Limb (tissue), 2 donors: ENCODE measurements at regions not wholly inside any gene's neighbourhood (a gene's known extent, or its start where the extent isn't known, plus 50 kb on each side); places are given as distances from the start of the nearest gene placed in this dataset.
"Not testable (repeated sequence)": the region's sequence is repeated elsewhere in the genome, so short reads cannot be mapped to it uniquely, and the experiment has no call there.

ENCODE experiments used
- DNase-seq, 2 donors: peaks; one replicate each; pipeline ENCODE4 v3.0.0-alpha.2; 2016; ENCODE audit errors: extremely low spot score in 2 of 2

DNA sequence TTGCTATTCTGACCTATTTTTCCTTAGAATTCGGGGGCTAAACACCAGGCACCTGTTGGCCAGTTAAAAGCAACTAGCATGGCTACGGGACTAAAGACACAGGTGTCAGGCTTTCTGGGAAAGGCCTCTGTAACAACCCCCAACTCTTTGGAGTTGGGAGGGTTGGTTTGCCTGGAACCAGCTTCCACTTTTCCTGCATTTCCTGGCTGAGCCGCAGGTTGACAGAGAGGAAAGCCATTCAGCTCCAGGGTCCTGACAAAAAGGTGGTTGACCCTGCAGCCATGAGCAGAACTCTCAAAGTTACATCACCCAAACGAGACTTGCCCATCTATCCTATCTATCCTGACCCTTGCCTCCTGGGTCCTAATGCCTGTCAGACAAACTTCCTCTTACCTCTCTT lies 375.4 kb upstream of the SFSWAP start:
- no peak for DNase-seq

DNA sequence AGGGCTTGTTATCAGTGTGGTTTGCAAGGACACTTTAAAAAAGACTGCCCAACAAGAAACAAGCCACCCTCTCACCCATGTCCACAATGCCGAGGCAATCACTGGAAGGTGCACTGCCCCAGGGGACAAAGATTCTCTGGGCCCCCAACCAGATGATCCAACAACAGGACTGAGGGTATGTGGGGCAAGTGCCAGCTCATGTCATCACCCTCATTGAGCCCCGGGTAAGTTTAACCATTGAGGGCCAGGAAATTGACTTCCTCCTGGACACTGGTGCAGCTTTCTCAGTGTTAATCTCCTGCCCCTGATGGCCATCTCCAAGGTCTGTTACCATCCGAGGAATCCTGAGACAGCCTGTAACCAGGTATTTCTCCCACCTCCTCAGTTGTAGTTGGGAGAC lies 373.0 kb upstream of the SFSWAP start:
- not testable (repeated sequence) for DNase-seq

DNA sequence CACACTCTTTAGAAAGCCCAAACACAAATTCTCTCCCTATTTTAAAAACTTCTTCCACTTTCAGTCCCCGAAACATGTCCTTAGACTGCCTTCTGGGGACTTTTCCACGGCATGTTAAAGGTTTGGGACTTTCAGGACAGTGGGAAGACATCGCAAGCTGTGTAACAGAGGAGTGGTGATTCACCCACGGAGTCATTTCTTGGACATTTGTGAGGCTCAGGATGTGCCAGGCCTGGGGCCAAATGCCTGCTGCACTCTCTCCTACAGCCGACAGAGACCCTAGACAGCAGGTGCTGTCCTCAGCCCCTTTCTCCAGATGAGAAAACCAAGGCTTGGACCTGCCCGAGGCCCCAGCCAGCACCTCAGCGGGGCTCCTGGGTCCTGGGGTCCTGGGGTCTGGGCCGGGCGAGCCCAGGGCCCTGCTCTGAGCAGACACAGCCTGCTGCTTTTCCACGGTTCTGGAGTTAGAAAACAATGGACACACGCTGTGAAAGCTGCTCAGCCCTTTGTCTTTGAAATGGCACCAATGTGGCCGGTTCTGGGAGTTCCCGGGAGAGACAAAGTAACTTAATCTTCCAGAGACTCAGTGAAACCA lies 370.2 kb upstream of the SFSWAP start:
- DNase-seq = no peak

DNA sequence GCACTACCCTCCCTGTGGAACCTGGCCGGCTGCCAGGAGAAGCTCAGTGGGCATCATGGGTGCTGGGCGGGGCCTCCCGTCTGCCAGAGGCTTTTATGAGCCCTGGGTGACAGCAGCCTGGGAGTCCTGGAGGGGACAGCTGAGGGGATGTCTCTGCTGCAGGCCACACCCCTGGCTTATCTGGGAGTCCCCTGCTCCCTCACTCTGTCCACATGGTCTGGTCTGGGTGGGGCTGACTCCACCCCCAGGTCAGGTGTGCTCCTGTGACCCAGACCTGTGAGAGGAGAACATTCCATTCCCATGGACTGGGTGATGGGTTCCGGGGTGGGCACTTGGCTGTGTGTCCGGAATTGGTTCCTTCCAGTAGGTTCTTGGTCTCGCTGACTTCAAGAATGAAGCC lies 369.3 kb upstream of the SFSWAP start:
- not testable (repeated sequence) for DNase-seq

DNA sequence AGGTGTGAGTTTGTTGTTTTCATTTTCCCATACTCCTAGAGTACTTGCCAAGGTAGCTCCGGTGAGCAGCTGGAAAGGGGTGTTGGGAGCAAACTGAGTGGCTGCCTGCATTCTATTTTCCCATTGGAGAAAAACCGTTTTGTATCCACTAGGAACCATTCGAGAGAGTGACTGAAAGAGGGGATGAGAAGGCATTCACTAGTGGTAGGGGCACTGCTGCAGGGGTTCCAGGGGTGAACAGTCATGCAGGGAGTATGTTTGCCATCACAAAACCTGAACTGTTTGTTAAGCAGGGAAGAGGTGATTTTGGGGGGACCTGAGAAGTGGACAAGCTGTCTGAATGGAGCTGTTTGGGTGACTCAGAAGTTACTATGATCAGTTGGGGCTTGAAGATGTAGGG lies 367.5 kb upstream of the SFSWAP start:
- not testable (repeated sequence) for DNase-seq

DNA sequence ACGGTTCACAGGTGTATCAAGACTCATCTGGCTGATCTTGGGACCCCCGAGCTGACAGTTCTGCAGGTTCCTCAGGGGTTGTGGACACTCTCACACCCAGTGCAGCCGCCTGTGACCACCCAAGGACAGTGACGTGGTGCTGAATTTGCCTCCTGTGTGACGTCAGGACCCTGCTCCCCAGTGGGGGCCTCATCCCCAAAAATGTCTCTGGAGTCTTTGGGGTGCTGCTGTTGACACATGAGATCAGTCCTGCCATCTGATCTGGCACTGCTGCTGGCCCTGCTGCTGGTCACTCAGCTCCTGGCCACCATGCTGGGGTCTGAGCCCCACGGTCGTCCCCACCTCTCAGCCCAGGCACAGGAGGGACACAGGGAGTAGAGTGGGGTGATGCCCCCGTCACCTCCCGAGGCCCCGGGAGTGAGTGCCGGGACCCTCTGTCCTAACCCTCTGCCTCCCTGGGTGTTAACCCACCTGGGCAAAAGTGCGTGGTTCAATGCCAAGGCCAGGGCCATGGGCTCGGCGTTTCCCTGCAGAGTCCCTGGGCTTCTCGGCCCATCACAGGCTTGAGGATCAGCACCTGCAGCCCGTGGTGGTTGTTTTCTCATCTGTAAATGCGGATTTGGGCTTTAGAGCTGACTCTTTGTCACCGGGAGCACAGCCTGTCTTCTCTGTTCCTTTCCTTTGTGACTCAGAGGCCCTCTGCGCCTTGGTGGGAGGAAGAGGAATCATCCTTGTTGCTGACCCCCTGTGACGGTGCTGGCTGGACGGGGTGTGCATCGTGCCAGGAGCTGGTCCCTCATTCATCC lies 366.0 kb upstream of the SFSWAP start:
- DNase-seq = not testable (repeated sequence)

DNA sequence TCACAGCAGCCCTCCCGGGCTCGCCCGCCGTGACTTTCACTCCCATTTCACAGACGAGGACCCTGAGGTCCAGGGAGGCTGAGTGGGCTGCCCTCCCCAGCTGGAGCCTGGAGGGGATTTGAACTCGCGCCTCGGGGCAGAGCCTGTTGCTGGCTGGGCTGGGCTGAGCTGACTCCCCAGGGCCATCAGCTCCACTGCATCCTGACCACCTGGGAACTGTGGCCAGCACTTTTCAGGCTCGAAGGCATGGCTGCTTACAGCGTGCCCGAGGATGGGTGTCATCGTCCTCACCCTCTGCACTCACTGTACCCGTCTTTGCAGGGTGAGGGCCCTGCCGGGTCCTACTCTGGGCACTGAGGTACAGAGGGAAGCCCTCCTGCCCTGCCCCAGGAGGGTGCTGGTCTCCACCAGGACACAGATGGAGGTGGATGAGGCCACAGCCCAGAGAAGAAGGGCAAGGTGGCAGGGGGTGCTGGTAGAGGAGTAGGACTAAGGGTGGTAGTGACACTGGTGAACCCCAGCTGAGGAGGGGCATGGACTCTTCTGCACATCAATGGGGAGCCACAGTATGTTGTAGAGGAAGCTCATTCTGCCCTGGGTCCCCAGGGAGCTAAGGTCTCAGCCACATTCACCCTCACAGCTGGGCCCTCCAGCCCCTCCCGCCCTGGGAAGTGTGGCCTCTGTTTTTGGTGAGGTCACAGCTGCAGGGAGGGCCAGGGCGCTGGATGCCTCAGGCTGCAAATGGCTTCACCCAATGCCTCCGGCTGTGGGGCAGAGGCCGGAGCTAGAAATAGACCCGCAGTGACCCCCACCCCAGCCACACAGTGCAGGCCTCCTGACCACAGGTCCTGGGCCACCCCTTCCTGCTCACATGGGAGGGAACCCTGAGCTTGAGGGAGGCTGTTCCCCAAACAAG lies 365.1 kb upstream of the SFSWAP start:
- DNase-seq = no peak

DNA sequence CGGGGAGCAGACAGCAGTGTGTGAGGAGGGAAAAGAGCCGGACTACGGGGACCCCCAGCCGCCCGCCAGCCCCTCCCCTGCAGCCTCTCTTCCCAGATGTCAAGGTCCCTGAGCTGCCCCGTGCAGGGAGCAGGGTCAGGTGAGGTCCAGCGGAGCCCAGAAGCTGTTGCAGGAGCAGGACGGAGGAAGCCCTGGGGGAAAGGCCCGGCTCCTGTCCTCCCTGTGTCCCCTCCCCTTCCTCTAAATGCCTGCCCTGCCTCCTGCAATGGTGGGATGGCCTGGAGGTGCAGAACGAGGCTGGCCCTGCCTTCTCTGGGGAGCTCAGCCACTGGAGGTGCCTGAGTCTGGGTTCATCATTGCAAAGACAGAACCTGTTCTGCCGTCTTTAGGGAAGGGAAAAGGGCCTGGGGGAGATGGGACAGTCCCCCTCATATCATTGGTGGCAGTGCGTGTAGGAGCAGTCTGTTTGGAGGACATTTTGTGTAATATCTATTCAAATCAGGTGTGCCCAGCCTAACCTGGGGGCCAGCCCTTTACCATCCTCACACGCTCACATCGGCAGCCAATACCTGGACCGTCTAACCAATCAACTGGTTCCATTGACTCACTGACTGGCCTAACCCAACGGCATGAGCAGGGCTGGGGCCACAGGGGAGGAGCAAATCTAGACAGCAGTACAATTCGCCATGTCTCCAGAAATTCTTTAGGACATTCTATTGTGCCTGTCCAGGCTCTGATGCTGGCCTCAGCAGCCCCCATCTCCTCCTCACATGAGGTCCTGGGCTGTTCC lies 364.1 kb upstream of the SFSWAP start:
- DNase-seq = no peak

DNA sequence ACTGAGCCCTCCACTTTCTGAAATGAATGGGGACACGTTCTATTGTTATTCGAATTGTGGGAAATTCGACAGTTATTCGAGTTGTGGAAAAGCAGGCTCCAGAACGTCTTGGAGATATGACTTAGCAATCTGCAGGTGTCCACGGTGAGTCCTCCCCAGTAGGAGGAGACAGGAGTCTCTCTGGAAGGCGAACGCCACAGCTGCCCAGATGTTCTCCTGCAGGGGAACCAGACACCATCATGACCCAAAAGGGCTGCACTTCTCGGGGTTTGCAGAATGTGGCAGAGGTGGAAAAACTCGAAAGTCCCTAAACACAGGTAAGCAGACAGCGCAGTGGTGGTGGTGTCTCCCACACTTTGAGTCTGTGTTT lies 363.6 kb upstream of the SFSWAP start:
- DNase-seq = no peak

DNA sequence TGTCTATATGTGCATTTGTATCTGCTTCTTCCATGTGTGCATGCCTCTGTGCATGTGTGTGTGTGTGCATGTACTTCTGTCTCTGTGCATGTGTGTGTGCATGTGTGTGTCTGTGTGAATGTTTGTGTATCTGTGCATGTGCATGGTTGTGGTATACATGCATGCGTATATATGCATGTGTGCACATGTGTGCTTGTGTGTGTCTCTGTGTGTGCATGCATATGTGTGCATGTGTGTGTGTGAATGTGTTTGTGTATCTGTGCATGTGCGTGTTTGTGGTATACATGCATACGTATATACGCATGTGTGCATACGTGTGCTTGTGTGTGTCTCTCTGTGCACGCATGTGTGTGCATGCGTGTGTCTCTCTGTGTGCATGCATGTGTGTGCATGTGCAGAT lies 363.2 kb upstream of the SFSWAP start:
- DNase-seq = no peak

DNA sequence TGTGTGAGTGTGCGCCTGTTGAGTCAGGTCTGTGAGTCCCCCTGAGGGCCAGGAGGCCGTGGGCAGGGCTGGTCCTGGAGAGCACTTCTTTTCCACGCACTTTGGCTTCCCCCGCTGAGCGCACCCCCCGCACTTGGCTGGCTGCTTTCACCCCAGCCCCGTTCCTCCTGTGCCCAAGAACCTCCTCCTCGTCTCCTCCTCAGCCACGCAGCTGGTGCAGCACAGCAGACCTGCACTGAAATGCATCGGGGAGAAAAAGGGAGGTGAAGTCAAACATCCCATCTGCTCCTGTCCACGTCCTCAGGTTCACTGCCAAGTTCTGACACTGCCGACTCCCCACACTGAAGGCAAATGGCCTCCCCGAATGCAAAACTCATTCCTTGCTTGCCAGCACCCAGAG lies 362.7 kb upstream of the SFSWAP start:
- no peak for DNase-seq

DNA sequence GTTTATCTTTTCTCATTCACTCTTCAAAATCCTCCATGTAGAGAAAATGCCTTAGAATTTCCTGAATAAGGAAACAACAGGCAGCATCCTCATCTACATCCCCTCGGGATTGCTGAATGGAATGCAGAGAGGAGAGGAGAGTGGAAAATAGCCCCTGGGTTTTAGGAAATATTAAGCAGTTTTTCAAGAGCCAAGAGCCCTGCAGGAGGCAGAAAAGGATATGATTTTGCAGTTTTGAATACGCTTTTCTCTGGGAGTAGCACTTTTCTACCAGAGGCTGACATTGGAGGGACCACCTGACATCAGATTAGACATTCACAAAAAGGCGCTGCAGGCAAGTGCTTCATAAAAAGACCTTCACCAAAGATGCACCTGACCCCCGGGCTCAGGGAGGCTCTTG lies 362.2 kb upstream of the SFSWAP start:
- DNase-seq = peak in 1 of 2 donors; percentile 9

DNA sequence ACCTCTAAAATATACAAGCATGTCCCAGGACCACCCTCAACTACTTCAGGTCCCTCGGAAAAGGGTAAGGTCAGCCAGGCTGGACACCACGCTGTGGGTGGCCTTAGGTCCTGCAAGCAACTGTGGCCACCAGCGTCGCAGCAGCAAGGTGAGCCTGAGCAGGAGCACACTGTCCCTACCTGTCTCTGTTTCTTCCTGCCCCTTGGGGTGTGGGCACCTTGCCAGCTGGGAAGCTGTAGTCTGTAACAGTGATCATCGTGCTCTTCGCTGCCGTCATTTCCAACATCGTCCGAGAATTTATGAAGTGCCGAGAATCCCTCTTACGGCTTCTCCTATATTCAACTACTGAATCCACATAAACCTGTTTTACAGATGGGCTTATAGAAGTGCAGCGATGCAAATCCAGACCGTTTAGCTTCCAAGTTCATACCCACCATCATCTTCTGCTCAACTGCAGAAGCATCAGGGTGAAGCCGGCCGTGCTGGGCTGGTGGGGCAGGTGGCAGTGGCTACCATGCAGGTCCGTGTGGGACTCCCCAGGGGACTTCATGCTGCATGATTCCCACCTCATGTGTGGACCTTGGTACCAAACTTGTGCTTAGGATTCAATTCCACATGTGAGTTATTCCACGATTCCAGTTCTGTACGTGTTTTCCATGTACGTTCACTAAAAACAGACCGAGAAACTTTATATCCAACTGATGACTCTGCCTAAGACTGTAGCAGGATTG lies 361.3 kb upstream of the SFSWAP start:
- DNase-seq = no peak

DNA sequence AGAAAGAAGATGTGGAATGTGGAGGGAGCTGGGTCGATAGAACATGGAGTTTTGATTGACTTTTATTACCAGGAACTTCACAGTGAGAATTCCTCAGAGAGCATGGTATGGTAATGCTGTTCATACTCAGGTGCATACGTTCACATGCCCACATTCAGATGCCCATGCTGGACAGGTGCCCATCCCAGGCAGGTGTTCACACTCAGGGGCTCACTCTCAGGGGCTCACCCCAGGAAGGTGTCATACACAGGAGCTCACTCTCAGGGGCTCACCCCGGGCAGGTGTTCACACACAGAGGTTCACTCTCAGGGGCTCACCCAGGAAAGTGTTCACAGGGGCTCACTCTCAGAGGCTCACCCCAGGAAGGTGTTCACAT lies 360.0 kb upstream of the SFSWAP start:
- no peak for DNase-seq

DNA sequence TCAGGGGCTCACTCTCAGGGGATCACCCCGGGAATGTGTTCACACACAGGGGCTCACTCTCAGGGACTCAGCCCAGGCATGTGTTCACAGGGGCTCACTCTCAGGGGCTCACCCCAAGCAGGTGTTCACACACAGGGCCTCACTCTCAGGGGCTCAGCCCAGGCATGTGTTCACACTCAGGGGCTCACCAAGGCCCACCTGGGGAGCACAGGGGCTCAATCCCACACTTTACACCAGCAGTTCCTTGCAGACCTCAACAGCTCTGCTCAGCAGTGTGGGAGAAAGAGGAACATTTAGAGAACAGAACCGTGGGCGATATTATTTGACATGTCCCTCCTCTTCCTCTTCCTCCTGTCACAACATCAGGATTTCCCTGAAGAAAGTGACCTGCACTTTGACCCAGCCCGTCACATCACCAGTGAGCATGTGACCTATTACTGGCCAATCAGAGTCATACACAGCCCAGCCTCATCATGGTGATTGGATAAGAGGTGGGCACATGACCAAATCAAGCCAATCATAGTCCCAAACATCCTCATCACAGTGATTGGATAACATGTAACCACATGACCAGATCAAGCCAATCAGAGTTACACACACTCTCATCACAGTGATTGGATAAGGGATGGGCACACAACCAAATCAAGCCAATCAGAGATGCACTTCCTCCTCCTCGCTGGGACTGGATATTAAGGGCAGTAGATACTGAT lies 359.4 kb upstream of the SFSWAP start:
- DNase-seq = no peak

DNA sequence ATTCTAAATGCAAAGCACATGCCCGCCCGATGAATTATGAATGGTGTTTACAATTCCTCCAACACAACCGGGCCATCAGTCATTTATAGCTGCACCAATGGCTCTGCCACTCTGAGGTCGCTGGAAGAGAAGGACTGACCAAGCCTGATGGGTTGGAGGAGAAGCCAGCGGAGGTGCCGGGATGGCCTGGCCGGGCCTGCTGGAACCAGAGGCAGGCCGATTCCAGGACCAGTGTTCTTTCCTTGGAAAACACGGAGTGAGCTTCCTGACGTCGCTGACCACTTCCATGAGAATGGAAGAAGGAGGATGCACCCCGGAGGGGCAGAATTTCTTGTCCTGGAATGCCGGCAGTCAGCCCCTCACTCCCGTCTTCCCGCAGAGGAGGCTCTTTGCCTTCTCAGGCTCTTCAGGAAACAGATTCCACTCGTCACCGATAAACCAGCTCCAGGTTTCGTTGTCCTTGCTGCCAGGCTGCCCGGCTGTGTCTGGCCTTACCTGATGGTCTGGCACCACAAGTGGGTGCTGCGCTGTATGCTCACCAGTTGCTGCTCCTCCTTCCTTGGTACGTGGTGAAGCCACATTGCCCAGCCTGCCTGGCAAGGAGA lies 358.5 kb upstream of the SFSWAP start:
- DNase-seq = no peak

DNA sequence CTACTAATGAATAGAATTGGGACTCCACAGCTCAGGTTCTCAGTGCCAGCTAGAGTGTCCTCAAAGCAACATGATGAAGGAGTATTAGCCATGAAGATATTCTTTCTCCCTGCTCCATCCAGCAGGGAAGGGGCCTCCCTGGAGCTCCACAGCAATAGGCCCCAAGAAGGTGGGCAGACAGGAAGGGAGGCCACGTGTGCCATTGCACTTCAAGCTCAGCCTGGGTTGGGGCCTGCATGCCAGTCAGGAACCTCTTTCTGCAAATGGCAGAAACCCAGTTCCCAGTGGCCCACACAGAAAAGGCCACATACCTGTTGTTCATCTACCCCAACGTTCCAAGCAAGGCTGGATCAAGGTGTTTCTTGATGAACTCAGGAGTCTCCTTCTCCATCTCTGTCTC lies 357.5 kb upstream of the SFSWAP start:
- DNase-seq = no peak

DNA sequence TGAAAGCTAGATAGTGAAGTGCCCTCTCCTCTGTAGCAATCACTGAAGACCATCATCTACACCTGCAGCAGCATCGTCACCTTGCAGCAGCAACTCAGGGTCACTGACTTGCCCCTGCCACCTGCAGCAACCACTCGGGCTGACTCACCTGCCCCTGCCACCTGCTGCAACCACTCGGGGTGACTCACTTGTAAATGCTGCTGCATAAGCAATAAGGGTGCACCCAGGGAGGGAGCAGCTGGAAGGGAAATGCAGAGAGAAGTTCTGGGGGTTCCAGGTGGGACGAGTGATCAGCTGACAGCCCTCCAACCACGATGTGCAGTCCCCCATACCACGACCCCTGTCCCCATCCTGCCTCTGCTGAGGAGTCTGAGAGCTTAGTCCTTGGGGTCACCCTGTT lies 357.1 kb upstream of the SFSWAP start:
- DNase-seq = no peak

DNA sequence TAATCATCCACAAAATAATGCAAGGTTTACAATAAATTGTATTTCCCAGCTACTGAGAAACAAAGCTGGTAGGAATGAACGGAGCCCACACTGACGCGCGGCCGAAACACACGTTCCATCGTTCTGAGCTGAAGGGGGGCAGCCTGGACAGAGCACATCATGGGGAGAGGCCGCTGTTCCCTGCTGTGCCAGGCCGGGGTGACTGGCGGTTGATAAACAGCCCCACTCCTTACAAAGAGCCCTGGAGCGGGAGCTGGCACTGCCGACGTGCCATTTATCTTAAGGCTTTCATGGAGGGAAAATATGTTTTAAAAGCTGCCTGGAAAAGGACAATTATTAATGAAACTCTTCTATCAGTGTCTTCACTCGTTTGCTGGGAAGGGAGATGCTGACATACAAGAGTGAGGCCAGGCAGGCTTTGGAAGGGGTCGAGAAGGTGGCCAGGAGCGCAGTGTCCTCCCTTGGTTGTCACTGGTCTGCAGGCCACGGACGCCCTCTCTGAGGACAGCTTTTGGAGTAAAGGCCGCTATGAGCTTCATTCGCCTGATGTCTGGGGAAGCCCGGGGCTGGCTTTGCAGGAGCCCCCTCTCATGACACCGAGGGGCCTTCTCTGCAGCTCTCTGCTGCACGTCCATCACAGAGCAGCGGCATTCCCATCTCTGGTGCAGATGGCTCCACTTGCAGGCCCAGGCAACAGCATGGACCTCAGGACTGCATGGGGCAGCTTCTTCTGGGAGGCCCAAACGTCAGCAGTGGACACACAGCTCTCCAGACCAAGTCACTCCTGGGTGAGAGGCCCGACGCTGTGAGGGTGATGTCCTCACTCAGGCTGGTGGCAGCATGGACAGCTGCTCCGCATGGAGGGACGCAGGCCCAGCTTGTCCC lies 355.3 kb upstream of the SFSWAP start:
- no peak for DNase-seq
